SK-N-SH treated with all-trans-retinoic acid at 6 μM for 48 hours (cell line): ENCODE measurements at regions not wholly inside any gene's neighbourhood (a gene's known extent, or its start where the extent isn't known, plus 50 kb on each side); places are given as distances from the start of the nearest gene placed in this dataset.

Source experiments
- ATAC-seq: fragments of 200-7000 bp; cut with Tn5 transposase; 3 replicates; pipeline ENCODE4 v1.9.1; 2020; ENCODE audit warnings: mild to moderate bottlenecking, moderate library complexity
- ARNTL ChIP-seq: fragments of 450-650 bp; formaldehyde crosslinking; IDR thresholded peaks from 2 replicates; pipeline ENCODE4 v1.5.0; 2020; ENCODE audit warnings: low read depth, mild to moderate bottlenecking, moderate library complexity, borderline replicate concordance
- BACH2 ChIP-seq: fragments of 250-450 bp; sonication (Bioruptor Pico); IDR thresholded peaks from 2 replicates; pipeline ENCODE4 v1.9.0; 2021; ENCODE audit warnings: mild to moderate bottlenecking, borderline replicate concordance
- CREB5 ChIP-seq: fragments of 250-450 bp; sonication (Bioruptor Pico); IDR thresholded peaks from 2 replicates; pipeline ENCODE4 v1.5.1; 2020; ENCODE audit warnings: low read depth, mild to moderate bottlenecking, moderate library complexity
- CSDC2 ChIP-seq: fragments of 250-450 bp; sonication (Bioruptor Pico); IDR thresholded peaks from 2 replicates; pipeline ENCODE4 v1.5.0; 2020; ENCODE audit warnings: mild to moderate bottlenecking, moderate library complexity
- CSRNP3 ChIP-seq: fragments of 250-450 bp; sonication (Bioruptor Pico); IDR thresholded peaks from 2 replicates; pipeline ENCODE4 v1.5.1; 2021; ENCODE audit warnings: mild to moderate bottlenecking, moderate library complexity
- ESRRG ChIP-seq: fragments of 250-450 bp; sonication (Bioruptor Pico); IDR thresholded peaks from 2 replicates; pipeline ENCODE4 v1.6.1; 2021; ENCODE audit warnings: mild to moderate bottlenecking
- GLIS3 ChIP-seq: fragments of 250-450 bp; sonication (Bioruptor Pico); IDR thresholded peaks from 2 replicates; pipeline ENCODE4 v1.5.0; 2020; ENCODE audit warnings: mild to moderate bottlenecking, moderate library complexity
- ISL1 ChIP-seq: fragments of 250-450 bp; sonication (Bioruptor Pico); IDR thresholded peaks from 2 replicates; pipeline ENCODE4 v2.1.2; 2022; ENCODE audit warnings: mild to moderate bottlenecking, moderate library complexity
- OSR1 ChIP-seq: fragments of 250-450 bp; sonication (Bioruptor Pico); IDR thresholded peaks from 2 replicates; pipeline ENCODE4 v1.8.0; 2022; ENCODE audit warnings: moderate library complexity, mild to moderate bottlenecking, inconsistent platforms
- PPARA ChIP-seq: fragments of 250-450 bp; sonication (Bioruptor Pico); IDR thresholded peaks from 2 replicates; pipeline ENCODE4 v1.5.0; 2020; ENCODE audit warnings: mild to moderate bottlenecking, borderline replicate concordance
- RARB ChIP-seq: fragments of 250-450 bp; sonication (Bioruptor Pico); IDR thresholded peaks from 2 replicates; pipeline ENCODE4 v1.8.0; 2021; ENCODE audit warnings: mild to moderate bottlenecking, moderate library complexity
- TCF4 ChIP-seq: fragments of 250-450 bp; sonication (Bioruptor Pico); IDR thresholded peaks from 2 replicates; pipeline ENCODE4 v1.8.0; 2021; ENCODE audit warnings: mild to moderate bottlenecking, moderate library complexity, borderline replicate concordance
- TOX ChIP-seq: fragments of 250-450 bp; sonication (Bioruptor Pico); IDR thresholded peaks from 2 replicates; pipeline ENCODE4 v1.8.0; 2021; ENCODE audit warnings: mild to moderate bottlenecking, moderate library complexity, borderline replicate concordance
- TSHZ2 ChIP-seq: fragments of 250-450 bp; sonication (Bioruptor Pico); IDR thresholded peaks from 2 replicates; pipeline ENCODE4 v1.5.0; 2020; ENCODE audit warnings: mild to moderate bottlenecking, moderate library complexity
- ZC3H10 ChIP-seq: fragments of 250-450 bp; sonication (Bioruptor Pico); IDR thresholded peaks from 2 replicates; pipeline ENCODE4 v1.5.1; 2021; ENCODE audit warnings: mild to moderate bottlenecking, moderate library complexity
- ZFP3 ChIP-seq: fragments of 250-450 bp; sonication (Bioruptor Pico); IDR thresholded peaks from 2 replicates; pipeline ENCODE4 v1.5.0; 2020; ENCODE audit warnings: mild to moderate bottlenecking, moderate library complexity
- ZFP30 ChIP-seq: fragments of 450-650 bp; formaldehyde crosslinking; IDR thresholded peaks from 2 replicates; pipeline ENCODE4 v1.5.0; 2022; ENCODE audit warnings: mild to moderate bottlenecking, moderate library complexity
- ZNF565 ChIP-seq: fragments of 450-650 bp; formaldehyde crosslinking; conservative IDR thresholded peaks from 2 replicates; pipeline ENCODE4 v1.5.0; 2020; ENCODE audit warnings: low read depth, mild to moderate bottlenecking, moderate library complexity
- ZNF70 ChIP-seq: fragments of 450-650 bp; formaldehyde crosslinking; IDR thresholded peaks from 2 replicates; pipeline ENCODE4 v1.5.0; 2020; ENCODE audit warnings: mild to moderate bottlenecking, moderate library complexity
- ZNF8 ChIP-seq: fragments of 450-650 bp; formaldehyde crosslinking; IDR thresholded peaks from 2 replicates; pipeline ENCODE4 v1.5.0; 2020; ENCODE audit warnings: mild to moderate bottlenecking, moderate library complexity
- TF ChIP-seq, protein P1 (sequence below): fragments of 250-450 bp; sonication (Bioruptor Pico); IDR thresholded peaks from 2 replicates; pipeline ENCODE4 v1.8.0; 2020; ENCODE audit warnings: mild to moderate bottlenecking, moderate library complexity, borderline replicate concordance

DNA sequence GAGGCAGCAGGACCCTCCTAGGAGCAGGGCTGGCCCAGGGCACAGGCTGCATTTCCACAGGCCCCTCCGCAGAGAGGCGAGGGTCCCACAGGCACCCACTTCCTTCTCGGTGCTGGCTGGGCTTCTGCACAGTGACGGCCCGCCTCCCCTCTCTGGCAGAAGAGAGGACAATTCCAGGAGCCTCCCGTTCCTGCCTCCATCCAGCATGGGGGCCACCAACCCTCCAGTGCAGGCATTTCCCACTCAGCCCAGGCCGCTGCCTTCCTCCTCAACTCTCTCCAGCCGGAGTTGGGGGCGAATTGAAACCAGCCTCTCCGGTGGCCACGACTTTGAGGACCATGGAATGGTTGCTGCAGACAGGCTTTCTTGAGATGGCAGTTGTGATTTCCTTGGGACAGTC, 125.0 kb upstream of the PPP2R2D start:
- ATAC-seq: no peak
- TF ChIP-seq ZC3H10 (CRISPR knock-in tag) (no peak), ESRRG (CRISPR knock-in tag) (no peak), TCF4 (no peak), ISL1 (CRISPR knock-in tag) (no peak), PPARA (CRISPR knock-in tag) (no peak), OSR1 (CRISPR knock-in tag) (no peak), BACH2 (CRISPR knock-in tag) (no peak), ZNF565 (CRISPR knock-in tag) (no peak), GLIS3 (CRISPR knock-in tag) (no peak), ZFP3 (no peak), CSRNP3 (CRISPR knock-in tag) (no peak), ZFP30 (CRISPR knock-in tag) (no peak), CSDC2 (CRISPR knock-in tag) (no peak)
- TF ChIP-seq, protein P1, sequence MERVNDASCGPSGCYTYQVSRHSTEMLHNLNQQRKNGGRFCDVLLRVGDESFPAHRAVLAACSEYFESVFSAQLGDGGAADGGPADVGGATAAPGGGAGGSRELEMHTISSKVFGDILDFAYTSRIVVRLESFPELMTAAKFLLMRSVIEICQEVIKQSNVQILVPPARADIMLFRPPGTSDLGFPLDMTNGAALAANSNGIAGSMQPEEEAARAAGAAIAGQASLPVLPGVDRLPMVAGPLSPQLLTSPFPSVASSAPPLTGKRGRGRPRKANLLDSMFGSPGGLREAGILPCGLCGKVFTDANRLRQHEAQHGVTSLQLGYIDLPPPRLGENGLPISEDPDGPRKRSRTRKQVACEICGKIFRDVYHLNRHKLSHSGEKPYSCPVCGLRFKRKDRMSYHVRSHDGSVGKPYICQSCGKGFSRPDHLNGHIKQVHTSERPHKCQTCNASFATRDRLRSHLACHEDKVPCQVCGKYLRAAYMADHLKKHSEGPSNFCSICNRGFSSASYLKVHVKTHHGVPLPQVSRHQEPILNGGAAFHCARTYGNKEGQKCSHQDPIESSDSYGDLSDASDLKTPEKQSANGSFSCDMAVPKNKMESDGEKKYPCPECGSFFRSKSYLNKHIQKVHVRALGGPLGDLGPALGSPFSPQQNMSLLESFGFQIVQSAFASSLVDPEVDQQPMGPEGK (CRISPR knock-in tag): no peak

DNA sequence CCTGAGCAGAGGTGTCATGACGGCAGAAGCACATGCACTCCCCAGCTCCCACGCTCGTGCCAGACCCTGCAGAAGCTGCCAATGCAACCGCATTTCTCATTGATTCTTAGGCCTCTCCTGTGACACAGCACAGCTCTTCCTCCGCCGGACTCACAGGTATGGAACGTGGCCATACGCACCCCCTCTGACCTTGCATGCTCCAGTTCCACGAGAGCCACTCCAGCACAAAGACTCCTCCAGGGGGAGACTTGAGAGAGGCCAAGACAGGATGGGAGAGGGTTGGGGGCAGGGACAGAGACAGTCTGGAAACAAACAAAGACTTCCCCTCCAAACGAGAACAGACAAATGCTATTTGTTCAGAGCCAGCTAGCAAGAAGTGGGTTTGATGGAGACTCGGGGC, 124.3 kb upstream of the PPP2R2D start:
- no peak for ATAC-seq
- TF ChIP-seq OSR1 (CRISPR knock-in tag) (no peak), ZNF70 (CRISPR knock-in tag) (no peak), GLIS3 (CRISPR knock-in tag) (no peak), CREB5 (CRISPR knock-in tag) (no peak), TCF4 (no peak), ZFP3 (no peak), TOX (no peak), TSHZ2 (CRISPR knock-in tag) (no peak), ZFP30 (CRISPR knock-in tag) (no peak), PPARA (CRISPR knock-in tag) (no peak), RARB (no peak), ZC3H10 (CRISPR knock-in tag) (no peak)
- TF ChIP-seq, all 23 proteins: peak for 0

DNA sequence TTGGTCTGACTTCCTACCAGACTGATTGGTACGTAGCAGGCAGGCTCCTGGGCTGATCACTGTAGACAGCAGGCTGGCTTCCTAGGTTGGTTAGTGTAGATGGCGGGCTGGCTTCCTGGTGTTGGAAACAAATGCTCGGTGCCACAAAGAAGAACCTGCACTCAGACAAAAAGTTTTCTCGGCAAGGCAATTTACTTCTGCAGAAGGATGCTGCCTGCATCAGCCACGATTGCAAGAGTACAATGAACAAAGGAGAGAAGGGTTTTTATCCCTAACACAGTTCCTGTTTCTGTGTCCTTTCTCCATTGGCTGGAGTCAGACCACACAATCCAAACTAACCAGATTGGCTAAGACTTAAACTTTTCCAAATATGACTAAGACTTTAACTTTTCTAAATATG, 123.6 kb upstream of the PPP2R2D start:
- ATAC-seq: no peak
- no peak for TF ChIP-seq TCF4
- TF ChIP-seq ESRRG (CRISPR knock-in tag): no peak
- no peak for TF ChIP-seq ARNTL
- TF ChIP-seq BACH2 (CRISPR knock-in tag): no peak
- no peak for TF ChIP-seq ZC3H10 (CRISPR knock-in tag)
- no peak for TF ChIP-seq OSR1 (CRISPR knock-in tag)
- TF ChIP-seq ISL1 (CRISPR knock-in tag): no peak
- no peak for TF ChIP-seq CSRNP3 (CRISPR knock-in tag)
- no peak for TF ChIP-seq ZNF8 (CRISPR knock-in tag)
- no peak for TF ChIP-seq CSDC2 (CRISPR knock-in tag)
- no peak for TF ChIP-seq ZNF70 (CRISPR knock-in tag)
